HG03575 (cell line): ENCODE measurements at regions not wholly inside any gene's neighbourhood (a gene's known extent, or its start where the extent isn't known, plus 50 kb on each side); places are given as distances from the start of the nearest gene placed in this dataset.
"Not testable (repeated sequence)": the region's sequence is repeated elsewhere in the genome, so short reads cannot be mapped to it uniquely, and the experiment has no call there.

Experiments
- ATAC-seq: cut with Tn5 transposase; IDR thresholded peaks from one replicate; pipeline ENCODE4 v1.9.1; 2021; ENCODE audit not compliant: unreplicated experiment, insufficient number of reproducible peaks, low FRiP score; ENCODE audit errors: extremely low read depth

- no peak for ATAC-seq
Measured at GRCh38 chr6:130494729-130495128, 128.9 kb downstream of the TMEM200A start.

GRCh38 chr6:130500693-130501092 is 134.9 kb downstream of the TMEM200A start:
- no peak for ATAC-seq

GRCh38 chr6:130503146-130503545 is 137.3 kb downstream of the TMEM200A start:
- ATAC-seq = no peak

- ATAC-seq = no peak
Measured at GRCh38 chr6:130505808-130506598, 140.2 kb downstream of the TMEM200A start.

GRCh38 chr6:130507005-130507665 is 141.3 kb downstream of the TMEM200A start:
- ATAC-seq = not testable (repeated sequence)

GRCh38 chr6:130507666-130508028 is 141.8 kb downstream of the TMEM200A start:
- no peak for ATAC-seq

- peak; percentile 41 for ATAC-seq
Measured at GRCh38 chr6:130513770-130514169, 148.0 kb downstream of the TMEM200A start.

GRCh38 chr6:130514712-130515111 is 148.9 kb downstream of the TMEM200A start:
- no peak for ATAC-seq

GRCh38 chr6:130515306-130515705 is 149.5 kb downstream of the TMEM200A start:
- ATAC-seq = no peak

- no peak for ATAC-seq
Measured at GRCh38 chr6:130516604-130517003, 150.8 kb downstream of the TMEM200A start.

- peak; percentile 88 for ATAC-seq
Measured at GRCh38 chr6:130517444-130517931, 151.7 kb downstream of the TMEM200A start.

- ATAC-seq = no peak
Measured at GRCh38 chr6:130518588-130518987, 152.8 kb downstream of the TMEM200A start.

GRCh38 chr6:130520221-130520620 is 154.4 kb downstream of the TMEM200A start:
- no peak for ATAC-seq

GRCh38 chr6:130520801-130521200 is 155.0 kb downstream of the TMEM200A start:
- ATAC-seq = no peak

- ATAC-seq = no peak
Measured at GRCh38 chr6:130524552-130524951, 158.7 kb downstream of the TMEM200A start.

- ATAC-seq = peak; percentile 38
Measured at GRCh38 chr6:130525408-130525807, 159.6 kb downstream of the TMEM200A start.

GRCh38 chr6:130526466-130526865 is 160.6 kb downstream of the TMEM200A start:
- ATAC-seq = no peak

GRCh38 chr6:130527173-130527572 is 161.4 kb downstream of the TMEM200A start:
- no peak for ATAC-seq

- ATAC-seq = no peak
Measured at GRCh38 chr6:130529569-130530149, 163.8 kb downstream of the TMEM200A start.

GRCh38 chr6:130534627-130535026 is 168.8 kb downstream of the TMEM200A start:
- no peak for ATAC-seq
